Omental fat pad (tissue), 3 donors: ENCODE measurements at regions not wholly inside any gene's neighbourhood (a gene's known extent, or its start where the extent isn't known, plus 50 kb on each side); places are given as distances from the start of the nearest gene placed in this dataset.

Source experiments
- ATAC-seq: fragments of 150-250 bp; one replicate; pipeline ENCODE4 v1.9.1; 2016; ENCODE audit warnings: mild to moderate bottlenecking, moderate library complexity; ENCODE audit not compliant: low FRiP score
- DNase-seq: peaks from one replicate; pipeline ENCODE4 v3.0.0-alpha.2; 2019; ENCODE audit warnings: low spot score
- CTCF ChIP-seq, 3 donors: fragments of 450-650 bp; IDR thresholded peaks; one replicate each; pipeline ENCODE4 v1.5.1; 2016 to 2017; ENCODE audit warnings: antibody characterized with exemption in 3 of 3, mild to moderate bottlenecking in 3 of 3, moderate library complexity in 2 of 3

GRCh38 chr2:58954880-58955385, 713.8 kb upstream of the FANCL start:
- no peak for ATAC-seq
- no peak for TF ChIP-seq CTCF (IDR thresholded peaks at IDR 0.05)
- DNase-seq: no peak

GRCh38 chr2:58951722-58952121, 710.6 kb upstream of the FANCL start:
- no peak for TF ChIP-seq CTCF (IDR thresholded peaks at IDR 0.05)
- ATAC-seq (no peak), DNase-seq (no peak)

GRCh38 chr2:58950795-58951462, 709.8 kb upstream of the FANCL start:
- DNase-seq (no peak), ATAC-seq (no peak)
- TF ChIP-seq CTCF (IDR thresholded peaks at IDR 0.05): no peak

GRCh38 chr2:58939388-58939787, 698.3 kb upstream of the FANCL start:
- ATAC-seq: no peak
- no peak for DNase-seq
- no peak for TF ChIP-seq CTCF (IDR thresholded peaks at IDR 0.05)

GRCh38 chr2:58938988-58939387, 697.9 kb upstream of the FANCL start:
- ATAC-seq: no peak
- TF ChIP-seq CTCF (IDR thresholded peaks at IDR 0.05): no peak

GRCh38 chr2:58932801-58933200, 691.7 kb upstream of the FANCL start:
- DNase-seq (no peak), ATAC-seq (no peak)
- no peak for TF ChIP-seq CTCF (IDR thresholded peaks at IDR 0.05)

More at GRCh38 chr2:58938988-58939387, 697.9 kb upstream of the FANCL start:
- no peak for DNase-seq

- no peak for TF ChIP-seq CTCF (IDR thresholded peaks at IDR 0.05)
- DNase-seq (no peak), ATAC-seq (no peak)
Measured at GRCh38 chr2:58930537-58930936, 689.4 kb upstream of the FANCL start.
